22Rv1 (cell line): ENCODE measurements at regions not wholly inside any gene's neighbourhood (a gene's known extent, or its start where the extent isn't known, plus 50 kb on each side); places are given as distances from the start of the nearest gene placed in this dataset.

Experiments used
- ZFX ChIP-seq: fragments of 450-650 bp; IDR thresholded peaks from 2 replicates; pipeline ENCODE4 v1.6.1; 2017; ENCODE audit warnings: antibody characterized with exemption, borderline replicate concordance
- TF ChIP-seq, protein P1 (sequence below): fragments of 450-650 bp; IDR thresholded peaks from 2 replicates; pipeline ENCODE4 v1.5.1; 2017; ENCODE audit warnings: mild to moderate bottlenecking

DNA sequence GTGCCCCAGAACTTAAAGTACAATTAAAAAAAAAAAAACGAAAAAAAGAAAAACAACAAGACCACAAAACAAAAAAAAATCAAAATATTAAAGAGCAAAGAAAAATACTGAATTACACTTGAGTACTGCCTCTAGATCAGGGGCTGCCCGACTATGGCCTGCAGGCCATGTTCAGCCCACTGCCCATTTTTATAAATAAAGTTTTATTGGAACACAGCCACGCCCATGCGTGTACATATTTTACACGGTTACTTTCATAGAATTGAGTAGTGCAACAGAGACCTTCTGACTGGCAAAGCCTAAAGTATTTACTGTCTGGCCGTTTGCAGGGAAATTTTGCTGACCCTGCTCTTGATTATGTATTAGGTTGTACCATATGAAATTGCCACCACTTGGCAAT lies 130.5 kb downstream of the ATXN3L start:
- TF ChIP-seq, protein P1, sequence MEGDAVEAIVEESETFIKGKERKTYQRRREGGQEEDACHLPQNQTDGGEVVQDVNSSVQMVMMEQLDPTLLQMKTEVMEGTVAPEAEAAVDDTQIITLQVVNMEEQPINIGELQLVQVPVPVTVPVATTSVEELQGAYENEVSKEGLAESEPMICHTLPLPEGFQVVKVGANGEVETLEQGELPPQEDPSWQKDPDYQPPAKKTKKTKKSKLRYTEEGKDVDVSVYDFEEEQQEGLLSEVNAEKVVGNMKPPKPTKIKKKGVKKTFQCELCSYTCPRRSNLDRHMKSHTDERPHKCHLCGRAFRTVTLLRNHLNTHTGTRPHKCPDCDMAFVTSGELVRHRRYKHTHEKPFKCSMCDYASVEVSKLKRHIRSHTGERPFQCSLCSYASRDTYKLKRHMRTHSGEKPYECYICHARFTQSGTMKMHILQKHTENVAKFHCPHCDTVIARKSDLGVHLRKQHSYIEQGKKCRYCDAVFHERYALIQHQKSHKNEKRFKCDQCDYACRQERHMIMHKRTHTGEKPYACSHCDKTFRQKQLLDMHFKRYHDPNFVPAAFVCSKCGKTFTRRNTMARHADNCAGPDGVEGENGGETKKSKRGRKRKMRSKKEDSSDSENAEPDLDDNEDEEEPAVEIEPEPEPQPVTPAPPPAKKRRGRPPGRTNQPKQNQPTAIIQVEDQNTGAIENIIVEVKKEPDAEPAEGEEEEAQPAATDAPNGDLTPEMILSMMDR = no peak
- no peak for TF ChIP-seq ZFX
